H1 (cell line): ENCODE measurements at regions not wholly inside any gene's neighbourhood (a gene's known extent, or its start where the extent isn't known, plus 50 kb on each side); places are given as distances from the start of the nearest gene placed in this dataset.

Experiments used
- CHD1 ChIP-seq: IDR thresholded peaks from 2 replicates; pipeline ENCODE4 v1.6.1; 2012; ENCODE audit warnings: low read depth, low read length, improper control_type of control experiment
- CREB1 ChIP-seq: IDR thresholded peaks from 2 replicates; pipeline ENCODE4 v1.6.1; 2012; ENCODE audit warnings: inconsistent platforms
- CTBP2 ChIP-seq: IDR thresholded peaks from 2 replicates; pipeline ENCODE4 v1.7.0; 2011; ENCODE audit warnings: borderline replicate concordance, mild to moderate bottlenecking, moderate library complexity, mixed read lengths, low read length; ENCODE audit not compliant: insufficient read depth, insufficient read length
- EZH2 ChIP-seq: fragments of 200-600 bp; sonication (generic); IDR thresholded peaks from 2 replicates; pipeline ENCODE4 v1.7.1; 2012; ENCODE audit warnings: low read depth, mild to moderate bottlenecking, moderate library complexity, low read length, inconsistent platforms; ENCODE audit not compliant: severe bottlenecking
- HDAC2 ChIP-seq, 2 experiments: fragments of 300-600 bp in 1 of 2; sonication (generic) in 1 of 2; IDR thresholded peaks; 2 replicates each; pipeline ENCODE4 v1.6.1; 2011 to 2012; ENCODE audit warnings: low read depth in 2 of 2, low read length in 2 of 2, mild to moderate bottlenecking in 2 of 2, moderate library complexity in 2 of 2, borderline replicate concordance in 1 of 2, inconsistent platforms in 1 of 2
- KDM5A ChIP-seq: fragments of 200-600 bp; IDR thresholded peaks from 2 replicates; pipeline ENCODE4 v1.7.1; 2012; ENCODE audit warnings: mild to moderate bottlenecking, low read length, inconsistent platforms, mixed read lengths
- MAX ChIP-seq: IDR thresholded peaks from 2 replicates; pipeline ENCODE4 v1.6.1; 2012; ENCODE audit warnings: inconsistent platforms
- TCF12 ChIP-seq: IDR thresholded peaks from 2 replicates; pipeline ENCODE4 v1.6.1; 2011; ENCODE audit warnings: low read depth, mild to moderate bottlenecking, low read length
- ZNF274 ChIP-seq: IDR thresholded peaks from 2 replicates; pipeline ENCODE4 v1.7.0; 2012; ENCODE audit warnings: low read length, borderline replicate concordance; ENCODE audit errors: extremely low read depth
- TF ChIP-seq, protein P1 (sequence below): fragments of 300-600 bp; sonication (generic); IDR thresholded peaks from 2 replicates; pipeline ENCODE4 v1.7.1; 2012; ENCODE audit warnings: low read length, moderate library complexity, mild to moderate bottlenecking, inconsistent platforms; ENCODE audit not compliant: insufficient replicate concordance
- TF ChIP-seq, protein P2 (sequence below): IDR thresholded peaks from 2 replicates; pipeline ENCODE4 v1.6.1; 2011; ENCODE audit warnings: low read depth, mild to moderate bottlenecking, low read length; ENCODE audit not compliant: insufficient read depth

DNA sequence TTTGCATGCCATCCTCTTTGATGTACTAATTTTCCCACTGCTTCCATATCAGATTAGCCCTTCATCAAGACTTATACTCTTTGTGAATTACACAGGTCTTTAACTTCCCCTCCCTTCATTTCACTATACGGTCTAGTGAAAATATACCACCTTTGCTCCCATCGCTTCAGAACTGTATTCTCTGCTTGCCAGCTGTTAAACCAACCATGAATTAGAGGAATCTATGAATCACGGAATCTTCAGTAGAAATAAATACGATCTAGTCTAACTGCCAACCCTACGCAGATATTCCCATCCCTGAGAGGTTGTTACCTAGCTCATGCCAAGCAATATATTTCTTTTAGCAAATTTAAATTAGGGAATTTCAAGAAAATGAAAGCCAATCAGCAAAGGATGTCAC, 177.8 kb upstream of the MPPED2 start (continued):
- TF ChIP-seq, protein P1, sequence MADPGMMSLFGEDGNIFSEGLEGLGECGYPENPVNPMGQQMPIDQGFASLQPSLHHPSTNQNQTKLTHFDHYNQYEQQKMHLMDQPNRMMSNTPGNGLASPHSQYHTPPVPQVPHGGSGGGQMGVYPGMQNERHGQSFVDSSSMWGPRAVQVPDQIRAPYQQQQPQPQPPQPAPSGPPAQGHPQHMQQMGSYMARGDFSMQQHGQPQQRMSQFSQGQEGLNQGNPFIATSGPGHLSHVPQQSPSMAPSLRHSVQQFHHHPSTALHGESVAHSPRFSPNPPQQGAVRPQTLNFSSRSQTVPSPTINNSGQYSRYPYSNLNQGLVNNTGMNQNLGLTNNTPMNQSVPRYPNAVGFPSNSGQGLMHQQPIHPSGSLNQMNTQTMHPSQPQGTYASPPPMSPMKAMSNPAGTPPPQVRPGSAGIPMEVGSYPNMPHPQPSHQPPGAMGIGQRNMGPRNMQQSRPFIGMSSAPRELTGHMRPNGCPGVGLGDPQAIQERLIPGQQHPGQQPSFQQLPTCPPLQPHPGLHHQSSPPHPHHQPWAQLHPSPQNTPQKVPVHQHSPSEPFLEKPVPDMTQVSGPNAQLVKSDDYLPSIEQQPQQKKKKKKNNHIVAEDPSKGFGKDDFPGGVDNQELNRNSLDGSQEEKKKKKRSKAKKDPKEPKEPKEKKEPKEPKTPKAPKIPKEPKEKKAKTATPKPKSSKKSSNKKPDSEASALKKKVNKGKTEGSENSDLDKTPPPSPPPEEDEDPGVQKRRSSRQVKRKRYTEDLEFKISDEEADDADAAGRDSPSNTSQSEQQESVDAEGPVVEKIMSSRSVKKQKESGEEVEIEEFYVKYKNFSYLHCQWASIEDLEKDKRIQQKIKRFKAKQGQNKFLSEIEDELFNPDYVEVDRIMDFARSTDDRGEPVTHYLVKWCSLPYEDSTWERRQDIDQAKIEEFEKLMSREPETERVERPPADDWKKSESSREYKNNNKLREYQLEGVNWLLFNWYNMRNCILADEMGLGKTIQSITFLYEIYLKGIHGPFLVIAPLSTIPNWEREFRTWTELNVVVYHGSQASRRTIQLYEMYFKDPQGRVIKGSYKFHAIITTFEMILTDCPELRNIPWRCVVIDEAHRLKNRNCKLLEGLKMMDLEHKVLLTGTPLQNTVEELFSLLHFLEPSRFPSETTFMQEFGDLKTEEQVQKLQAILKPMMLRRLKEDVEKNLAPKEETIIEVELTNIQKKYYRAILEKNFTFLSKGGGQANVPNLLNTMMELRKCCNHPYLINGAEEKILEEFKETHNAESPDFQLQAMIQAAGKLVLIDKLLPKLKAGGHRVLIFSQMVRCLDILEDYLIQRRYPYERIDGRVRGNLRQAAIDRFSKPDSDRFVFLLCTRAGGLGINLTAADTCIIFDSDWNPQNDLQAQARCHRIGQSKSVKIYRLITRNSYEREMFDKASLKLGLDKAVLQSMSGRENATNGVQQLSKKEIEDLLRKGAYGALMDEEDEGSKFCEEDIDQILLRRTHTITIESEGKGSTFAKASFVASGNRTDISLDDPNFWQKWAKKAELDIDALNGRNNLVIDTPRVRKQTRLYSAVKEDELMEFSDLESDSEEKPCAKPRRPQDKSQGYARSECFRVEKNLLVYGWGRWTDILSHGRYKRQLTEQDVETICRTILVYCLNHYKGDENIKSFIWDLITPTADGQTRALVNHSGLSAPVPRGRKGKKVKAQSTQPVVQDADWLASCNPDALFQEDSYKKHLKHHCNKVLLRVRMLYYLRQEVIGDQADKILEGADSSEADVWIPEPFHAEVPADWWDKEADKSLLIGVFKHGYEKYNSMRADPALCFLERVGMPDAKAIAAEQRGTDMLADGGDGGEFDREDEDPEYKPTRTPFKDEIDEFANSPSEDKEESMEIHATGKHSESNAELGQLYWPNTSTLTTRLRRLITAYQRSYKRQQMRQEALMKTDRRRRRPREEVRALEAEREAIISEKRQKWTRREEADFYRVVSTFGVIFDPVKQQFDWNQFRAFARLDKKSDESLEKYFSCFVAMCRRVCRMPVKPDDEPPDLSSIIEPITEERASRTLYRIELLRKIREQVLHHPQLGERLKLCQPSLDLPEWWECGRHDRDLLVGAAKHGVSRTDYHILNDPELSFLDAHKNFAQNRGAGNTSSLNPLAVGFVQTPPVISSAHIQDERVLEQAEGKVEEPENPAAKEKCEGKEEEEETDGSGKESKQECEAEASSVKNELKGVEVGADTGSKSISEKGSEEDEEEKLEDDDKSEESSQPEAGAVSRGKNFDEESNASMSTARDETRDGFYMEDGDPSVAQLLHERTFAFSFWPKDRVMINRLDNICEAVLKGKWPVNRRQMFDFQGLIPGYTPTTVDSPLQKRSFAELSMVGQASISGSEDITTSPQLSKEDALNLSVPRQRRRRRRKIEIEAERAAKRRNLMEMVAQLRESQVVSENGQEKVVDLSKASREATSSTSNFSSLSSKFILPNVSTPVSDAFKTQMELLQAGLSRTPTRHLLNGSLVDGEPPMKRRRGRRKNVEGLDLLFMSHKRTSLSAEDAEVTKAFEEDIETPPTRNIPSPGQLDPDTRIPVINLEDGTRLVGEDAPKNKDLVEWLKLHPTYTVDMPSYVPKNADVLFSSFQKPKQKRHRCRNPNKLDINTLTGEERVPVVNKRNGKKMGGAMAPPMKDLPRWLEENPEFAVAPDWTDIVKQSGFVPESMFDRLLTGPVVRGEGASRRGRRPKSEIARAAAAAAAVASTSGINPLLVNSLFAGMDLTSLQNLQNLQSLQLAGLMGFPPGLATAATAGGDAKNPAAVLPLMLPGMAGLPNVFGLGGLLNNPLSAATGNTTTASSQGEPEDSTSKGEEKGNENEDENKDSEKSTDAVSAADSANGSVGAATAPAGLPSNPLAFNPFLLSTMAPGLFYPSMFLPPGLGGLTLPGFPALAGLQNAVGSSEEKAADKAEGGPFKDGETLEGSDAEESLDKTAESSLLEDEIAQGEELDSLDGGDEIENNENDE = no peak
- TF ChIP-seq ZNF274 = no peak
- no peak for TF ChIP-seq CHD1
- no peak for TF ChIP-seq CTBP2
- TF ChIP-seq, protein P2, sequence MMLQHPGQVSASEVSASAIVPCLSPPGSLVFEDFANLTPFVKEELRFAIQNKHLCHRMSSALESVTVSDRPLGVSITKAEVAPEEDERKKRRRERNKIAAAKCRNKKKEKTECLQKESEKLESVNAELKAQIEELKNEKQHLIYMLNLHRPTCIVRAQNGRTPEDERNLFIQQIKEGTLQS = no peak
- no peak for TF ChIP-seq TCF12
- TF ChIP-seq MAX = no peak
- TF ChIP-seq CREB1 = no peak
- no peak for TF ChIP-seq HDAC2 (IDR thresholded peaks at IDR 0.05; ENCODE audit: borderline replicate concordance in 1 of 2, low read depth in 2 of 2, low read length in 2 of 2)
- TF ChIP-seq EZH2 = no peak
- TF ChIP-seq KDM5A = no peak
